Astrocyte (in vitro differentiated cells and primary cell): ENCODE measurements at regions not wholly inside any gene's neighbourhood (a gene's known extent, or its start where the extent isn't known, plus 50 kb on each side); places are given as distances from the start of the nearest gene placed in this dataset.

Source experiments
- EZH2 ChIP-seq: IDR thresholded peaks from 2 replicates; pipeline ENCODE4 v1.6.1; 2012; ENCODE audit warnings: mild to moderate bottlenecking, low read length, inconsistent platforms; ENCODE audit not compliant: insufficient read depth
- TF ChIP-seq, protein P1 (sequence below): IDR thresholded peaks from 2 replicates; pipeline ENCODE4 v1.5.1; 2011; ENCODE audit warnings: low read depth, mild to moderate bottlenecking, inconsistent platforms, low read length, moderate library complexity; ENCODE audit not compliant: insufficient read depth

DNA sequence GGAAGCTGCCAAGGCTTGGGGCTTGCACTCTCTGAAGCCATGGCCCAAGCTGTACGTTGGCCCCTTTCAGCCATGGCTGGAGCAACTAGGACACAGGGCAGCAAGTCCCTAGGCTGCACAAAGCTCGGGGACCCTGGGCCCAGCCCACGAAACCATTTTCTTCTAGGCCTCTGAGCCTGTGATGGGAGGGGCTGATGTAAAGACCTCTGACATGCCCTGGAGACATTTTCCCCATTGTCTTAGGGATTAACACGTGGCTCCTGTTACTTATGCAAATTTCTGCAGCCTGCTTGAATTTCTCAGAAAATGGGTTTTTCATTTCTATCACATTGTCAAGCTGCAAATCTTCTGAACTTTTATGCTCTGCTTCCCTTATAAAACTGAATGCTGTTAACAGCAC lies 83.0 kb upstream of the DAP start:
- no peak for TF ChIP-seq EZH2
- TF ChIP-seq, protein P1, sequence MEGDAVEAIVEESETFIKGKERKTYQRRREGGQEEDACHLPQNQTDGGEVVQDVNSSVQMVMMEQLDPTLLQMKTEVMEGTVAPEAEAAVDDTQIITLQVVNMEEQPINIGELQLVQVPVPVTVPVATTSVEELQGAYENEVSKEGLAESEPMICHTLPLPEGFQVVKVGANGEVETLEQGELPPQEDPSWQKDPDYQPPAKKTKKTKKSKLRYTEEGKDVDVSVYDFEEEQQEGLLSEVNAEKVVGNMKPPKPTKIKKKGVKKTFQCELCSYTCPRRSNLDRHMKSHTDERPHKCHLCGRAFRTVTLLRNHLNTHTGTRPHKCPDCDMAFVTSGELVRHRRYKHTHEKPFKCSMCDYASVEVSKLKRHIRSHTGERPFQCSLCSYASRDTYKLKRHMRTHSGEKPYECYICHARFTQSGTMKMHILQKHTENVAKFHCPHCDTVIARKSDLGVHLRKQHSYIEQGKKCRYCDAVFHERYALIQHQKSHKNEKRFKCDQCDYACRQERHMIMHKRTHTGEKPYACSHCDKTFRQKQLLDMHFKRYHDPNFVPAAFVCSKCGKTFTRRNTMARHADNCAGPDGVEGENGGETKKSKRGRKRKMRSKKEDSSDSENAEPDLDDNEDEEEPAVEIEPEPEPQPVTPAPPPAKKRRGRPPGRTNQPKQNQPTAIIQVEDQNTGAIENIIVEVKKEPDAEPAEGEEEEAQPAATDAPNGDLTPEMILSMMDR = no peak
